Osteoblast (primary cell): ENCODE measurements at regions not wholly inside any gene's neighbourhood (a gene's known extent, or its start where the extent isn't known, plus 50 kb on each side); places are given as distances from the start of the nearest gene placed in this dataset.

ENCODE experiments used
- DNase-seq: peaks from one replicate; pipeline ENCODE4 v3.0.0; 2011; ENCODE audit warnings: low spot score, mixed read lengths; ENCODE audit not compliant: insufficient read length; ENCODE audit errors: missing footprints
- H2AFZ ChIP-seq: 2 replicates; pipeline ENCODE4 v1.6.0; 2011; ENCODE audit warnings: mild to moderate bottlenecking, low read length
- H3K27ac ChIP-seq: 2 replicates; pipeline ENCODE4 v1.5.1; 2011; ENCODE audit warnings: mild to moderate bottlenecking, low read depth, low read length, moderate library complexity
- H3K27me3 ChIP-seq: 2 replicates; pipeline ENCODE4 v1.6.0; 2012; ENCODE audit warnings: mild to moderate bottlenecking, control low read depth, inconsistent platforms, low read length, moderate library complexity; ENCODE audit not compliant: insufficient read depth
- H3K36me3 ChIP-seq: 2 replicates; pipeline ENCODE4 v1.5.1; 2011; ENCODE audit warnings: mild to moderate bottlenecking, low read length, control low read depth, moderate library complexity; ENCODE audit not compliant: insufficient read depth
- H3K4me1 ChIP-seq: 2 replicates; pipeline ENCODE4 v1.5.1; 2011; ENCODE audit warnings: mild to moderate bottlenecking, low read length, control low read depth, moderate library complexity; ENCODE audit not compliant: insufficient read depth
- H3K4me2 ChIP-seq: 2 replicates; pipeline ENCODE4 v1.6.0; 2011; ENCODE audit warnings: mild to moderate bottlenecking, low read length; ENCODE audit not compliant: insufficient read depth
- H3K4me3 ChIP-seq: fragments of 200-600 bp; sonication (generic); 3 replicates; pipeline ENCODE4 v1.5.1; 2012; ENCODE audit warnings: mild to moderate bottlenecking, low read length, inconsistent platforms; ENCODE audit not compliant: insufficient read depth
- H3K79me2 ChIP-seq: 2 replicates; pipeline ENCODE4 v1.6.0; 2012; ENCODE audit warnings: mild to moderate bottlenecking, low read length, control low read depth, inconsistent platforms; ENCODE audit not compliant: insufficient read depth
- H3K9me3 ChIP-seq: 2 replicates; pipeline ENCODE4 v1.5.1; 2011; ENCODE audit warnings: low read depth, low read length, control low read depth
- H4K20me1 ChIP-seq: 2 replicates; pipeline ENCODE4 v1.6.0; 2012; ENCODE audit warnings: mild to moderate bottlenecking, low read length, control low read depth; ENCODE audit not compliant: insufficient read depth
- TF ChIP-seq, protein P1 (sequence below): IDR thresholded peaks from 2 replicates; pipeline ENCODE4 v1.5.1; 2011; ENCODE audit warnings: mild to moderate bottlenecking, low read depth, low read length, moderate library complexity; ENCODE audit errors: extremely low read depth

DNA sequence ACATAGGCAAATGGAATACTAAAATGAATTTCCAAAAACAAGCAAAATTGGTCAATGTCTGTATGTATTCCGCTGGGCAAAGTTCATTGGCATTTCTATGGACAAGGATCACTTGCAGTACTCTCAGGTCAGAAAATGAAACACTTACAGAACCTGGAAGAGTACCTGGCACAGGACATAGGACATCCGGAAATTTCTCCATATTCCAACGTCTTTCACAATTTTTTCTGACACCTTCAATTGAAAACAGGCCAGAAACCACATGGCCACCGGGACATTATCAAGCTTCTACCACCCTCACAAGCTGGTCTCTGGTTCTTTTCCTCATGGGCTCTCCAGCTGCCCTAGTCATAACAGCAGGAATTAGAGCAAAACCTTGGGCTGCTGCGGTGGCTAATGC, 96.9 kb upstream of the MSH6 start:
- Histone ChIP-seq H3K79me2 (no peaks in the 10 kb centered on the region), H3K4me1 (no peaks in the 10 kb centered on the region), H3K27me3 (no peaks in the 10 kb centered on the region), H3K9me3 (no peaks in the 10 kb centered on the region), H4K20me1 (no peaks in the 10 kb centered on the region), H2AFZ (no peak overlapping the region), H3K4me2 (no peak overlapping the region), H3K4me3 (no peak overlapping the region), H3K27ac (no peak overlapping the region), H3K36me3 (no peaks in the 10 kb centered on the region)
- TF ChIP-seq, protein P1, sequence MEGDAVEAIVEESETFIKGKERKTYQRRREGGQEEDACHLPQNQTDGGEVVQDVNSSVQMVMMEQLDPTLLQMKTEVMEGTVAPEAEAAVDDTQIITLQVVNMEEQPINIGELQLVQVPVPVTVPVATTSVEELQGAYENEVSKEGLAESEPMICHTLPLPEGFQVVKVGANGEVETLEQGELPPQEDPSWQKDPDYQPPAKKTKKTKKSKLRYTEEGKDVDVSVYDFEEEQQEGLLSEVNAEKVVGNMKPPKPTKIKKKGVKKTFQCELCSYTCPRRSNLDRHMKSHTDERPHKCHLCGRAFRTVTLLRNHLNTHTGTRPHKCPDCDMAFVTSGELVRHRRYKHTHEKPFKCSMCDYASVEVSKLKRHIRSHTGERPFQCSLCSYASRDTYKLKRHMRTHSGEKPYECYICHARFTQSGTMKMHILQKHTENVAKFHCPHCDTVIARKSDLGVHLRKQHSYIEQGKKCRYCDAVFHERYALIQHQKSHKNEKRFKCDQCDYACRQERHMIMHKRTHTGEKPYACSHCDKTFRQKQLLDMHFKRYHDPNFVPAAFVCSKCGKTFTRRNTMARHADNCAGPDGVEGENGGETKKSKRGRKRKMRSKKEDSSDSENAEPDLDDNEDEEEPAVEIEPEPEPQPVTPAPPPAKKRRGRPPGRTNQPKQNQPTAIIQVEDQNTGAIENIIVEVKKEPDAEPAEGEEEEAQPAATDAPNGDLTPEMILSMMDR = no peak
- DNase-seq = no peak

DNA sequence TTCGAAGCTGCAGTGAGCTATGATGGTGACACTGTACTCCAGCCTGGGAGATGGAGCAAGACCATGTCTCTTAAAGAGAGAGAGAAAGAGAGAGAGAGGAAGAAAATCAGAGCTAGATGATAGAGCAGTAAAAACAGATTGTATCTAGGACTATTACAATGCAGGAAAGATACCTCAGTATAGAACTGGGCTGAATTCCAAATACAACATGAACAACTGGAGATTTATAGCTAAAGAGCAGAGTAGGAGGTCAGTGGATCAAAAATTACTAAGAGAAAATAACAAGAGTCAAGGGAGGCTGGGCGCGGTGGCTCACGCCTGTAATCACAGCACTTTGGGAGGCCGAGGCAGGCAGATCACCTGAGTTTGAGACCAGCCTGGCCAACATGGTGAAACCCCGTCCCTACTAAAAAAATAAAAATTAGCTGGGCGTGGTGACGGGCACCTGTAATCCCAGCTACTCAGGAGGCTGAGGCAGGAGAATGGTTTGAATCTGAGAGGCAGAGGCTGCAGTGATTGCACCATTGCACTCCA, 100.7 kb upstream of the MSH6 start:
- no peaks in the 10 kb centered on the region for H3K79me2 ChIP-seq
- H3K27ac ChIP-seq = no peak overlapping the region
- no peak overlapping the region for H2AFZ ChIP-seq
- no peak overlapping the region for H3K4me2 ChIP-seq
- no peaks in the 10 kb centered on the region for H3K36me3 ChIP-seq
- no peaks in the 10 kb centered on the region for H3K4me1 ChIP-seq
- TF ChIP-seq, protein P1 = no peak
- no peaks in the 10 kb centered on the region for H4K20me1 ChIP-seq
- no peak overlapping the region for H3K4me3 ChIP-seq
- peaks cover 5% of the 10 kb centered on the region for H3K27me3 ChIP-seq
- H3K9me3 ChIP-seq = no peaks in the 10 kb centered on the region
- no peak for DNase-seq

DNA sequence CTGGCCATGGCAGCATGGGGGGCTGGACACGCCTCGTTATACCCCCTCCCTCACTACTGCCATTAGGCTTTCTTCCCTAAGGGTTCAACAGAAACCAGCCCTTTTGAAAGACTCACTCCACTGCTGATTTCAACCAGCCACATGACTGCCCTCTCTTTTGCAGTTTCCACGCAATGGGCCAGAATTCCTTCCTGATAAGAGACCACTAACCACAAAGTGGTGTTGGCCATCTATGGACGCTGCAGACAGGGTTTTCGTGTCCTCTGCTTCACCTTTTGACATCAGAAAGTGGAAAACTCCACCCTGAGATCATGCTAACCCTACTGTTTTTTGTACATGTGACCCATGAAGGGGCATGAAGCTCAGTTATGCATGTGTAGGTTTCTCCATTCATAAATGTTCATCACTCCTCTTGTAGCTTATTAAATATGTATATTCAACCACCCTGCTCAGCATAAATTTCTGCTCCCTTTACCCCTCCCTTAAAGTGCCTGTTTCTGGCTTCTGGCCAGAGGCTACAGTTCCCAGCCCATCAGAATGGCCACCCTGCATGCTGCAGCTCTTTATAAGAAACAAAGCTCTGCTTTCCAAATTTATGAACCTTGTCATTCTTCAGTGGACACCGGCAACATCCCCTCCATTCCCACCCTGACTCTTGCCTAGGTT, 105.6 kb upstream of the KCNK12 start:
- DNase-seq = no peak
- no peaks in the 10 kb centered on the region for H3K4me1 ChIP-seq
- no peaks in the 10 kb centered on the region for H4K20me1 ChIP-seq
- TF ChIP-seq, protein P1 = no peak
- no peak overlapping the region for H3K4me3 ChIP-seq
- no peak overlapping the region for H3K4me2 ChIP-seq
- no peaks in the 10 kb centered on the region for H3K79me2 ChIP-seq
- no peak overlapping the region for H3K27ac ChIP-seq
- H2AFZ ChIP-seq = no peak overlapping the region
- no peaks in the 10 kb centered on the region for H3K36me3 ChIP-seq
- H3K9me3 ChIP-seq = no peaks in the 10 kb centered on the region
- peaks cover 5% of the 10 kb centered on the region for H3K27me3 ChIP-seq

DNA sequence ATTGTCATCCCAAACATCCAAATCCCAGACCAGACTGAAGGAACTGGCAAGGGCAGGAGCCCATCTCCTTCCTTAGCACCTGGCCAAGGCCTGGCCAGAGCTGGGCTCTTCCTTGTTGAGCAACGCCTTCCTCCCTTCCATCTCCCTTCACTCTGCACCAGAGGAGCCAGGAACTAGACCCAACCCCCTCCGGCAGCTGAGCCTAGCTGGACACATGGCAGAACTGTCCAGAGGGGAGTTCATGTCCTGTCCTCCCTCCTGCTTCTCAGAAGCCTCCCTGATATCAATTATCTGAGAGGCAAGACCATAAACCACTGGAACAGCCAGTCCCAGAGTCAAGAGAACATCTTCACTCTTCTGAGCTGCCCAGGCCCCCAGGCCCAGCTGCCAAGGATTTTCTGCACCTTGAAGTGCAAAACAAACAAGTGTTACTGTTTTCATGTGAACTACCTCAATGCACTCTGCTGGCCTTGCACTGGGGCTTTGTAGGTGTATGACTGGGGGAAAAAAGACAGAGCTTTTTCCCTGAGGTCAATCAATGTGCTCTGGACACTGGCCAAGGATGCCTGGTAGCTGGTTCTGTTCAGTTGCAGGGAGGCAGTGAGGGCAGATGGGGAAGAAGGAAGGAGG, 104.5 kb upstream of the KCNK12 start:
- Histone ChIP-seq H3K27me3 (peaks cover 5% of the 10 kb centered on the region), H3K9me3 (no peaks in the 10 kb centered on the region), H3K4me1 (no peaks in the 10 kb centered on the region), H3K4me2 (no peak overlapping the region), H3K27ac (no peak overlapping the region), H3K79me2 (no peaks in the 10 kb centered on the region), H3K4me3 (no peak overlapping the region), H4K20me1 (no peaks in the 10 kb centered on the region), H2AFZ (no peak overlapping the region), H3K36me3 (no peaks in the 10 kb centered on the region)
- DNase-seq = peak; percentile 47
- TF ChIP-seq, protein P1 = no peak
